Neutrophil (primary cell): ENCODE measurements at regions not wholly inside any gene's neighbourhood (a gene's known extent, or its start where the extent isn't known, plus 50 kb on each side); places are given as distances from the start of the nearest gene placed in this dataset.

Experiments used
- H3K27ac ChIP-seq: fragments of 200-600 bp; sonication (generic); 2 replicates; pipeline ENCODE4 v1.5.1; 2016; ENCODE audit warnings: mild to moderate bottlenecking, moderate library complexity
- H3K27me3 ChIP-seq: fragments of 200-600 bp; sonication (generic); 2 replicates; pipeline ENCODE4 v1.6.0; 2016; ENCODE audit warnings: mild to moderate bottlenecking
- H3K36me3 ChIP-seq: fragments of 200-600 bp; sonication (generic); 2 replicates; pipeline ENCODE4 v1.5.1; 2017
- H3K4me1 ChIP-seq, 2 experiments: fragments of 200-600 bp in 1 of 2; sonication (generic) in 1 of 2; 1 replicate in 1 of 2; 2 replicates in 1 of 2; pipeline versions ENCODE4 v1.5.1 to v1.6.1; 2013 to 2016; ENCODE audit warnings: low read depth in 1 of 2, low read length in 1 of 2, mild to moderate bottlenecking in 1 of 2, moderate library complexity in 1 of 2; ENCODE audit not compliant: control insufficient read depth in 1 of 2, insufficient read depth in 1 of 2
- H3K4me3 ChIP-seq, 2 experiments: fragments of 200-600 bp in 1 of 2; sonication (generic) in 1 of 2; 1 replicate in 1 of 2; 2 replicates in 1 of 2; pipeline ENCODE4 v1.5.1; 2013 to 2016; ENCODE audit warnings: low read depth in 1 of 2, low read length in 1 of 2, mild to moderate bottlenecking in 1 of 2, moderate library complexity in 1 of 2
- H3K9me3 ChIP-seq: fragments of 200-600 bp; sonication (generic); 2 replicates; pipeline ENCODE4 v1.5.1; 2016
- CTCF ChIP-seq: fragments of 200-600 bp; sonication (generic); IDR thresholded peaks from 2 replicates; pipeline ENCODE4 v1.5.1; 2016; ENCODE audit warnings: antibody characterized with exemption

GRCh38 chr2:6011921-6012320, 319.7 kb downstream of the SOX11 start:
- Histone ChIP-seq H3K27ac (no peak overlapping the region), H3K4me1 (no peaks in the 10 kb centered on the region), H3K4me3 (no peak overlapping the region), H3K9me3 (no peaks in the 10 kb centered on the region), H3K36me3 (no peaks in the 10 kb centered on the region), H3K27me3 (no peaks in the 10 kb centered on the region)
- no peak for TF ChIP-seq CTCF

- no peaks in the 10 kb centered on the region for H3K9me3 ChIP-seq
- TF ChIP-seq CTCF: no peak
- H3K36me3 ChIP-seq: no peaks in the 10 kb centered on the region
- no peaks in the 10 kb centered on the region for H3K4me1 ChIP-seq
- H3K27ac ChIP-seq: no peak overlapping the region
- no peaks in the 10 kb centered on the region for H3K27me3 ChIP-seq
- H3K4me3 ChIP-seq: no peak overlapping the region
These were observed 325.6 kb downstream of the SOX11 start for GRCh38 chr2:6017736-6018286.

- Histone ChIP-seq H3K36me3 (no peaks in the 10 kb centered on the region), H3K27me3 (no peaks in the 10 kb centered on the region), H3K4me3 (no peak overlapping the region), H3K9me3 (no peaks in the 10 kb centered on the region), H3K27ac (no peak overlapping the region), H3K4me1 (no peaks in the 10 kb centered on the region)
- no peak for TF ChIP-seq CTCF
These were observed 332.0 kb downstream of the SOX11 start for GRCh38 chr2:6024229-6024628.

GRCh38 chr2:6024784-6025183, 332.6 kb downstream of the SOX11 start:
- Histone ChIP-seq H3K27me3 (no peaks in the 10 kb centered on the region), H3K4me3 (no peak overlapping the region), H3K27ac (no peak overlapping the region), H3K36me3 (no peaks in the 10 kb centered on the region), H3K9me3 (no peaks in the 10 kb centered on the region), H3K4me1 (no peaks in the 10 kb centered on the region)
- TF ChIP-seq CTCF: no peak

GRCh38 chr2:6025391-6025790, 333.2 kb downstream of the SOX11 start:
- H3K4me3 ChIP-seq: no peak overlapping the region

More at GRCh38 chr2:6025391-6025790, 333.2 kb downstream of the SOX11 start:
- no peaks in the 10 kb centered on the region for H3K4me1 ChIP-seq
- H3K9me3 ChIP-seq: no peaks in the 10 kb centered on the region
- H3K27ac ChIP-seq: no peak overlapping the region
- H3K36me3 ChIP-seq: no peaks in the 10 kb centered on the region
- no peak for TF ChIP-seq CTCF
- H3K27me3 ChIP-seq: no peaks in the 10 kb centered on the region
